Colonic mucosa (tissue), 4 donors: ENCODE measurements at regions not wholly inside any gene's neighbourhood (a gene's known extent, or its start where the extent isn't known, plus 50 kb on each side); places are given as distances from the start of the nearest gene placed in this dataset.

Experiments used
- DNase-seq: peaks from one replicate; pipeline ENCODE4 v3.0.0-alpha.2; 2020
- H3K27ac ChIP-seq: fragments of 200-600 bp; one replicate; pipeline ENCODE4 v1.8.0; 2021
- H3K27me3 ChIP-seq: fragments of 200-600 bp; one replicate; pipeline ENCODE4 v1.8.0; 2021
- H3K36me3 ChIP-seq: fragments of 200-600 bp; one replicate; pipeline ENCODE4 v1.8.0; 2021
- H3K4me1 ChIP-seq: fragments of 200-600 bp; one replicate; pipeline ENCODE4 v1.8.0; 2021; ENCODE audit warnings: mild to moderate bottlenecking
- H3K4me3 ChIP-seq: fragments of 200-600 bp; one replicate; pipeline ENCODE4 v1.8.0; 2021
- H3K9ac ChIP-seq, 2 donors: one replicate each; pipeline ENCODE4 v1.7.0; 2013; ENCODE audit warnings: control low read depth in 2 of 2, low read depth in 2 of 2, low read length in 2 of 2
- H3K9me3 ChIP-seq: fragments of 200-600 bp; one replicate; pipeline ENCODE4 v1.8.0; 2021
- intact Hi-C: fragments of 100-400 bp; cut with DNase I; formaldehyde crosslinking; loops from one replicate; pipeline ENCODE4 v1.14.1; 2022
- TF ChIP-seq, protein P1 (sequence below): fragments of 200-600 bp; IDR thresholded peaks from one replicate; pipeline ENCODE4 v1.8.0; 2022; ENCODE audit warnings: antibody characterized with exemption, mild to moderate bottlenecking
- donor health status: healthy.
- donor health status: DM: no; HTN: no; CAD: no.
- donor health status: DM: no; HTN: no; CAD: no.

DNA sequence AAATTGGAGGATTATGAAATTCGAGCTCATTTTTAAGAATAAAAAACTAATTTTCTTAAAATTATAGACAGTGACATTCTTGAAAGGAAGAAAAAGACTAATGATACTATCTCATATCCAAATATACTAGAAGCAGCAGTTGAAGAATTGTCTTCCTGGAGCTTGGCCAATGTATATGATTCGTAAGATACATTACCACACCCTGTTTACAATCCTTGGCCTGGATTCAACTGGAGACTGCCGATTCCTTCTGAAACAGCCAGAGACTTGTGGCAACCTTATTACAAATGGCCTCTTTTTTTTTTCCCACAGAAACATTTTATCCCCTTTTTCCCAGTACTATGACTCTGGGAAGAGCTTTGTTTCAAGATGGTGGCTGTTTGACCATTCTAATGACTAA is 571.2 kb upstream of the FAT1 start:
- Histone ChIP-seq H3K27ac (no peak overlapping the region), H3K9ac (no peak overlapping the region), H3K4me3 (no peak overlapping the region), H3K36me3 (no peaks in the 10 kb centered on the region), H3K4me1 (no peaks in the 10 kb centered on the region), H3K27me3 (no peaks in the 10 kb centered on the region), H3K9me3 (no peaks in the 10 kb centered on the region)
- DNase-seq = peak; percentile 83
- TF ChIP-seq, protein P1, sequence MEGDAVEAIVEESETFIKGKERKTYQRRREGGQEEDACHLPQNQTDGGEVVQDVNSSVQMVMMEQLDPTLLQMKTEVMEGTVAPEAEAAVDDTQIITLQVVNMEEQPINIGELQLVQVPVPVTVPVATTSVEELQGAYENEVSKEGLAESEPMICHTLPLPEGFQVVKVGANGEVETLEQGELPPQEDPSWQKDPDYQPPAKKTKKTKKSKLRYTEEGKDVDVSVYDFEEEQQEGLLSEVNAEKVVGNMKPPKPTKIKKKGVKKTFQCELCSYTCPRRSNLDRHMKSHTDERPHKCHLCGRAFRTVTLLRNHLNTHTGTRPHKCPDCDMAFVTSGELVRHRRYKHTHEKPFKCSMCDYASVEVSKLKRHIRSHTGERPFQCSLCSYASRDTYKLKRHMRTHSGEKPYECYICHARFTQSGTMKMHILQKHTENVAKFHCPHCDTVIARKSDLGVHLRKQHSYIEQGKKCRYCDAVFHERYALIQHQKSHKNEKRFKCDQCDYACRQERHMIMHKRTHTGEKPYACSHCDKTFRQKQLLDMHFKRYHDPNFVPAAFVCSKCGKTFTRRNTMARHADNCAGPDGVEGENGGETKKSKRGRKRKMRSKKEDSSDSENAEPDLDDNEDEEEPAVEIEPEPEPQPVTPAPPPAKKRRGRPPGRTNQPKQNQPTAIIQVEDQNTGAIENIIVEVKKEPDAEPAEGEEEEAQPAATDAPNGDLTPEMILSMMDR = no peak
- intact Hi-C loops = no loop called here

DNA sequence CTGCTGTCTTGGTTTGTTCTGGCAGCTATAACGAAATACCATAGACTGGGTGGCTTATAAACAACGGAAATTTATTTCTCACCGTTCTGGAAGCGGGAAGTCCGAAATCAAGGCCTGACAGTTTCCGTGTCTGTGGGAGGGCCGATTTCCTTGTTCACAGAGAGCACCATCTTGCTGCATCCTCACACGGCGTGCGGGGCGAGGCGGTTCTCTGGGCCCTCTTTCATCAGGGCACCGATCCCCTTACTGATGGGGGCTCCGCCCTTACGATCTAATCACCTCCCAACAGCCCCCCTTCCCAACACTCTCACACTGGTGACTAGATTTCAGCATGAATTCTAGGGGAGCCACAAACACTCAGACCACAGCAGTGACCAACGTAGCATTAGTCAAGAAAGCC is 578.3 kb upstream of the FAT1 start:
- TF ChIP-seq, protein P1 = no peak
- Histone ChIP-seq H3K4me1 (no peaks in the 10 kb centered on the region), H3K36me3 (no peaks in the 10 kb centered on the region), H3K27ac (no peak overlapping the region), H3K9me3 (no peaks in the 10 kb centered on the region), H3K4me3 (no peak overlapping the region), H3K27me3 (no peaks in the 10 kb centered on the region), H3K9ac (no peak overlapping the region)
- intact Hi-C loops = no loop called here
- DNase-seq = no peak

DNA sequence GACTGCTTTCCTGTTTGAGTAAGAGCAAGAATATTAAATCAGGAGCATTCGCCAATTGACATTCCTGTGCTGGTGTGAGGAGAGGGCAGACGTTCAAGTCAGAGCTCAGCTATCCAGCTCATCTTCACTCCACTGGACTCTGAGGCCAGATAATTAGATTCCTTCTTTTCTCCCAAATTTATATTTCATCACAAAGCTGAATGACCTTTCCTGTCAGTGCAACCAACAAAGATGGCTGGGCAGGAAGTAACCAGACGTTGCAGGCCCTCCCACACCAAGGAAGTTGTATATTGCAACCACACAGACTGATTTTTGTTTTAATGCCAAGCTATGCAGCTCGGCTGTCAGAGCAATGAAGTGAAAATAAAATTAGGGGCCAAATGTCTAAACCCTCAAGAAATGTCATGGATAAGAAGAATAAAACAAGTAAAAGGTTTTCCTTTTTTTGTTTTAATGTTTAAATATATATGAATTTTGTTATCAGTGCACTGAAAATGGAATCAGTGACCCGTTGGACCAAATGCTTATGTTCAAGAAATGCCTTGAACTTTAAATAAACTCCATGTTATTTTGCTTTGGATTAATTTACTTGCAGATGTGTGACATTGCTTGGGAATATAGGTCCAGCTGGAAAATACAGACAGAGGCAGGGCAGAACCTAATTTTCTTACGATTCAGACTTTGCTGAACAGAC is 578.9 kb upstream of the FAT1 start:
- no peak overlapping the region for H3K9ac ChIP-seq
- TF ChIP-seq, protein P1 = no peak
- H3K27ac ChIP-seq = no peak overlapping the region
- no peaks in the 10 kb centered on the region for H3K4me1 ChIP-seq
- H3K4me3 ChIP-seq = no peak overlapping the region
- intact Hi-C loops = no loop called here
- no peaks in the 10 kb centered on the region for H3K36me3 ChIP-seq
- H3K9me3 ChIP-seq = no peaks in the 10 kb centered on the region
- DNase-seq = no peak
- no peaks in the 10 kb centered on the region for H3K27me3 ChIP-seq

DNA sequence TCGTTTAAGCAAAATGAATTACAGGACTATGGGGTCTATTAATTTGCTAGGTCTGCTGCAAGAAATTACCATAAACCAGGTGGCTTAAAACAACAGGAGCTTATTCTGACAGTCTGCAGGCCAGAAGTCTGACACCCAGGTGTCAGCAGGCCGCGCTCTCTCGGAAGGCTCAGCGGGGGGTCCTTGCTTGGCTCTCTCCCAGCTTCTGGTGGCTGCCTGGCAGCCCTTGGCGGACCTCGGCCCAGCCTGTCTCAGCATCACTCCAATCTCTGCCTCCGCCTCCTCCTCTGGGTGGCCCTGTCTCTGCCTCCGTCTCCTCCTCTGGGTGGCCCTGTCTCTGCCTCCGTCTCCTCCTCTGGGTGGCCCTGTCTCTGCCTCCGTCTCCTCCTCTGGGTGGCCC is 580.5 kb upstream of the FAT1 start:
- intact Hi-C loops = no loop called here
- Histone ChIP-seq H3K9me3 (no peaks in the 10 kb centered on the region), H3K4me1 (no peaks in the 10 kb centered on the region), H3K36me3 (no peaks in the 10 kb centered on the region), H3K27ac (no peak overlapping the region), H3K4me3 (no peak overlapping the region), H3K9ac (no peak overlapping the region), H3K27me3 (no peaks in the 10 kb centered on the region)
- TF ChIP-seq, protein P1 = no peak
- DNase-seq = no peak

DNA sequence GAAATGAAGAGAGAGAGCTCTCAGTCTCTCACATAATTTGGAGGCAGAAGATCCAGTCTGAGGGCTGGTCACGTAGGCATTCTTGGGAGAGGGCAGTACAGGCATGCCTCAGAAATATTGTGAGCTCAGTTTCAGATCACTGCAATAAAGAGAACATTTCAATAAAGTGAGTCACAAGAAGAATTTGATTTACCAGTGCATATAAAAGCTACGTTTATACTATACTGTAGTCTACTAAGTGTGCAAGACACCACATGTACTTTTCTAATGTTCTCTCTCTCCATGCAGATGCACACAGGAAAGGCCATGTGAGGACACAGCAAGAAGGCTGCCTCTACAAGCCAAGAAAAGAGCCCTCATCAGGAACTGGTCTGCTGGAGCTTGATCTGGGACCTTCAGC is 583.5 kb upstream of the FAT1 start:
- Histone ChIP-seq H3K4me3 (no peak overlapping the region), H3K9me3 (no peaks in the 10 kb centered on the region), H3K27me3 (no peaks in the 10 kb centered on the region), H3K4me1 (no peaks in the 10 kb centered on the region), H3K9ac (no peak overlapping the region), H3K36me3 (no peaks in the 10 kb centered on the region), H3K27ac (no peak overlapping the region)
- intact Hi-C loops = no loop called here
- DNase-seq = no peak
- TF ChIP-seq, protein P1 = no peak
